ENCODE measurements at regions not wholly inside any gene's neighbourhood (a gene's known extent, or its start where the extent isn't known, plus 50 kb on each side); places are given as distances from the start of the nearest gene placed in this dataset.

DNA sequence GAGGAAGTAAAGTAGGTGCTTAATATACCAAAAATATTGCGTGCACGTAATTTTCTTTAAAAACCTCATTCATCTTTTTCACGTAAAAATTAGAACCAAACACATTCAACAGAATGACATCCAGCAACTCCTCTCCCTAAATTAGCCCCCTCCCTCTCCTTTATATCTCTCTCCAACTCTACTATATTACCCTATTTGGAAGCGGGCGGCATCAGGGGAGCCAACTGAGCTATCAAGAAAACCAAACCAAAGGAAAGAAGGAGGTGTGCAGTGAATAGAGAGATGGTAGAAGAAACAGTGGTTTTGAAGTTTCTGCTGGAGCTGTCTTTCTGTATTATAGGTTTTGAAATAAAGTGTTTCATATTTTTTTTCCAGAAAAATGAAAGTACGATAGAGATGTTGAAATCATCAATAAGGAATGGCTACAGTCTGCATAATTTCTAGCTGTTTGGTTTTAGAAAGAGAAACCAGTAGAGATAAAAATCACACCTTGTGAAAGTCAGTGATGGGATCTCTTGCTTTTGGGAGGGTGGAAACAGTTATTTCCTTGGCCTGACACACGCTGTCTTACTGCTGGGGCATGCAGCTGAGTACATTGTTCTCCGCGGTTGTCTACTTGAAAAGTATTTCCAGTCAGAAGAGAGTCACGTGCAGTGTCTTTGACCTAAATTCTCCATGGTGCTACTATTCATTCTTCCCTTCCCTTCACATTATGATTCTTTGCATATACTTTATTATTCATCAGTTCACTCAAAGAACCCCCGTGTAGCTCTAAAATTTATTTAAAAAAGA lies 94.1 kb upstream of the WDR17 start:
- peak overlapping the region; percentile 19; the same call in 1 of the 2 replicates for H3K4me2 ChIP-seq
- H3K27ac ChIP-seq (ENCODE audit: low read depth): no peak overlapping the region
- H3K4me1 ChIP-seq (ENCODE audit: insufficient read depth): peaks cover 36% of the 10 kb centered on the region
- Mint-ChIP-seq H3K4me1 (peaks cover 35% of the 10 kb centered on the region), H3K9me3 (peaks cover 13% of the 10 kb centered on the region; the same call in 2 of the 3 replicates), H3K27ac (peak overlapping the region; percentile 1), H3K27me3 (ENCODE audit: insufficient read depth, low read depth, poor library complexity) (peaks cover 2% of the 10 kb centered on the region), H3K36me3 (ENCODE audit: low read depth) (peaks cover 12% of the 10 kb centered on the region; the same call in 2 of the 3 replicates), H3K4me3 (peak overlapping the region; percentile 7; the same call in 1 of the 3 replicates)
- no peak overlapping the region for H2AFZ ChIP-seq
- TF ChIP-seq NANOG (IDR thresholded peaks at IDR 0.05; ENCODE audit: borderline replicate concordance) (no peak), CREB1 (CRISPR knock-in tag; IDR thresholded peaks at IDR 0.05; ENCODE audit: low read depth) (no peak), JUNB (IDR thresholded peaks at IDR 0.05; ENCODE audit: unreplicated experiment) (no peak), STAT1 (IDR thresholded peaks at IDR 0.05; ENCODE audit: unreplicated experiment) (no peak), POLR2AphosphoS5 (IDR thresholded peaks at IDR 0.05; ENCODE audit: low read depth) (no peak), EZH2phosphoT487 (IDR thresholded peaks at IDR 0.05; ENCODE audit: unreplicated experiment) (no peak), EZH2 (IDR thresholded peaks at IDR 0.05; ENCODE audit: low read depth, unreplicated experiment) (no peak), ZNF331 (CRISPR knock-in tag; IDR thresholded peaks at IDR 0.05; ENCODE audit: low read depth) (no peak), ZNF114 (CRISPR knock-in tag; IDR thresholded peaks at IDR 0.05) (no peak)
- TF ChIP-seq, protein P1, sequence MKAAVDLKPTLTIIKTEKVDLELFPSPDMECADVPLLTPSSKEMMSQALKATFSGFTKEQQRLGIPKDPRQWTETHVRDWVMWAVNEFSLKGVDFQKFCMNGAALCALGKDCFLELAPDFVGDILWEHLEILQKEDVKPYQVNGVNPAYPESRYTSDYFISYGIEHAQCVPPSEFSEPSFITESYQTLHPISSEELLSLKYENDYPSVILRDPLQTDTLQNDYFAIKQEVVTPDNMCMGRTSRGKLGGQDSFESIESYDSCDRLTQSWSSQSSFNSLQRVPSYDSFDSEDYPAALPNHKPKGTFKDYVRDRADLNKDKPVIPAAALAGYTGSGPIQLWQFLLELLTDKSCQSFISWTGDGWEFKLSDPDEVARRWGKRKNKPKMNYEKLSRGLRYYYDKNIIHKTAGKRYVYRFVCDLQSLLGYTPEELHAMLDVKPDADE (IDR thresholded peaks at IDR 0.05): no peak
- TF ChIP-seq, protein P2, sequence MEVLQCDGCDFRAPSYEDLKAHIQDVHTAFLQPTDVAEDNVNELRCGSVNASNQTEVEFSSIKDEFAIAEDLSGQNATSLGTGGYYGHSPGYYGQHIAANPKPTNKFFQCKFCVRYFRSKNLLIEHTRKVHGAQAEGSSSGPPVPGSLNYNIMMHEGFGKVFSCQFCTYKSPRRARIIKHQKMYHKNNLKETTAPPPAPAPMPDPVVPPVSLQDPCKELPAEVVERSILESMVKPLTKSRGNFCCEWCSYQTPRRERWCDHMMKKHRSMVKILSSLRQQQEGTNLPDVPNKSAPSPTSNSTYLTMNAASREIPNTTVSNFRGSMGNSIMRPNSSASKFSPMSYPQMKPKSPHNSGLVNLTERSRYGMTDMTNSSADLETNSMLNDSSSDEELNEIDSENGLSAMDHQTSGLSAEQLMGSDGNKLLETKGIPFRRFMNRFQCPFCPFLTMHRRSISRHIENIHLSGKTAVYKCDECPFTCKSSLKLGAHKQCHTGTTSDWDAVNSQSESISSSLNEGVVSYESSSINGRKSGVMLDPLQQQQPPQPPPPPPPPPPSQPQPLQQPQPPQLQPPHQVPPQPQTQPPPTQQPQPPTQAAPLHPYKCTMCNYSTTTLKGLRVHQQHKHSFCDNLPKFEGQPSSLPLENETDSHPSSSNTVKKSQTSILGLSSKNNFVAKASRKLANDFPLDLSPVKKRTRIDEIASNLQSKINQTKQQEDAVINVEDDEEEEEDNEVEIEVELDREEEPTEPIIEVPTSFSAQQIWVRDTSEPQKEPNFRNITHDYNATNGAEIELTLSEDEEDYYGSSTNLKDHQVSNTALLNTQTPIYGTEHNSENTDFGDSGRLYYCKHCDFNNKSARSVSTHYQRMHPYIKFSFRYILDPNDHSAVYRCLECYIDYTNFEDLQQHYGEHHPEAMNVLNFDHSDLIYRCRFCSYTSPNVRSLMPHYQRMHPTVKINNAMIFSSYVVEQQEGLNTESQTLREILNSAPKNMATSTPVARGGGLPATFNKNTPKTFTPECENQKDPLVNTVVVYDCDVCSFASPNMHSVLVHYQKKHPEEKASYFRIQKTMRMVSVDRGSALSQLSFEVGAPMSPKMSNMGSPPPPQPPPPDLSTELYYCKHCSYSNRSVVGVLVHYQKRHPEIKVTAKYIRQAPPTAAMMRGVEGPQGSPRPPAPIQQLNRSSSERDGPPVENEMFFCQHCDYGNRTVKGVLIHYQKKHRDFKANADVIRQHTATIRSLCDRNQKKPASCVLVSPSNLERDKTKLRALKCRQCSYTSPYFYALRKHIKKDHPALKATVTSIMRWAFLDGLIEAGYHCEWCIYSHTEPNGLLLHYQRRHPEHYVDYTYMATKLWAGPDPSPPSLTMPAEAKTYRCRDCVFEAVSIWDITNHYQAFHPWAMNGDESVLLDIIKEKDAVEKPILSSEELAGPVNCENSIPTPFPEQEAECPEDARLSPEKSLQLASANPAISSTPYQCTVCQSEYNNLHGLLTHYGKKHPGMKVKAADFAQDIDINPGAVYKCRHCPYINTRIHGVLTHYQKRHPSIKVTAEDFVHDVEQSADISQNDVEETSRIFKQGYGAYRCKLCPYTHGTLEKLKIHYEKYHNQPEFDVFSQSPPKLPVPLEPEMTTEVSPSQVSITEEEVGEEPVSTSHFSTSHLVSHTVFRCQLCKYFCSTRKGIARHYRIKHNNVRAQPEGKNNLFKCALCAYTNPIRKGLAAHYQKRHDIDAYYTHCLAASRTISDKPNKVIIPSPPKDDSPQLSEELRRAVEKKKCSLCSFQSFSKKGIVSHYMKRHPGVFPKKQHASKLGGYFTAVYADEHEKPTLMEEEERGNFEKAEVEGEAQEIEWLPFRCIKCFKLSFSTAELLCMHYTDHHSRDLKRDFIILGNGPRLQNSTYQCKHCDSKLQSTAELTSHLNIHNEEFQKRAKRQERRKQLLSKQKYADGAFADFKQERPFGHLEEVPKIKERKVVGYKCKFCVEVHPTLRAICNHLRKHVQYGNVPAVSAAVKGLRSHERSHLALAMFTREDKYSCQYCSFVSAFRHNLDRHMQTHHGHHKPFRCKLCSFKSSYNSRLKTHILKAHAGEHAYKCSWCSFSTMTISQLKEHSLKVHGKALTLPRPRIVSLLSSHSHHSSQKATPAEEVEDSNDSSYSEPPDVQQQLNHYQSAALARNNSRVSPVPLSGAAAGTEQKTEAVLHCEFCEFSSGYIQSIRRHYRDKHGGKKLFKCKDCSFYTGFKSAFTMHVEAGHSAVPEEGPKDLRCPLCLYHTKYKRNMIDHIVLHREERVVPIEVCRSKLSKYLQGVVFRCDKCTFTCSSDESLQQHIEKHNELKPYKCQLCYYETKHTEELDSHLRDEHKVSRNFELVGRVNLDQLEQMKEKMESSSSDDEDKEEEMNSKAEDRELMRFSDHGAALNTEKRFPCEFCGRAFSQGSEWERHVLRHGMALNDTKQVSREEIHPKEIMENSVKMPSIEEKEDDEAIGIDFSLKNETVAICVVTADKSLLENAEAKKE (CRISPR knock-in tag; IDR thresholded peaks at IDR 0.05): no peak
- TF ChIP-seq, protein P3, sequence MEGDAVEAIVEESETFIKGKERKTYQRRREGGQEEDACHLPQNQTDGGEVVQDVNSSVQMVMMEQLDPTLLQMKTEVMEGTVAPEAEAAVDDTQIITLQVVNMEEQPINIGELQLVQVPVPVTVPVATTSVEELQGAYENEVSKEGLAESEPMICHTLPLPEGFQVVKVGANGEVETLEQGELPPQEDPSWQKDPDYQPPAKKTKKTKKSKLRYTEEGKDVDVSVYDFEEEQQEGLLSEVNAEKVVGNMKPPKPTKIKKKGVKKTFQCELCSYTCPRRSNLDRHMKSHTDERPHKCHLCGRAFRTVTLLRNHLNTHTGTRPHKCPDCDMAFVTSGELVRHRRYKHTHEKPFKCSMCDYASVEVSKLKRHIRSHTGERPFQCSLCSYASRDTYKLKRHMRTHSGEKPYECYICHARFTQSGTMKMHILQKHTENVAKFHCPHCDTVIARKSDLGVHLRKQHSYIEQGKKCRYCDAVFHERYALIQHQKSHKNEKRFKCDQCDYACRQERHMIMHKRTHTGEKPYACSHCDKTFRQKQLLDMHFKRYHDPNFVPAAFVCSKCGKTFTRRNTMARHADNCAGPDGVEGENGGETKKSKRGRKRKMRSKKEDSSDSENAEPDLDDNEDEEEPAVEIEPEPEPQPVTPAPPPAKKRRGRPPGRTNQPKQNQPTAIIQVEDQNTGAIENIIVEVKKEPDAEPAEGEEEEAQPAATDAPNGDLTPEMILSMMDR (conservative IDR thresholded peaks at IDR 0.05; ENCODE audit: low read depth in 2 of 2): no peak
- TF ChIP-seq, protein P4, sequence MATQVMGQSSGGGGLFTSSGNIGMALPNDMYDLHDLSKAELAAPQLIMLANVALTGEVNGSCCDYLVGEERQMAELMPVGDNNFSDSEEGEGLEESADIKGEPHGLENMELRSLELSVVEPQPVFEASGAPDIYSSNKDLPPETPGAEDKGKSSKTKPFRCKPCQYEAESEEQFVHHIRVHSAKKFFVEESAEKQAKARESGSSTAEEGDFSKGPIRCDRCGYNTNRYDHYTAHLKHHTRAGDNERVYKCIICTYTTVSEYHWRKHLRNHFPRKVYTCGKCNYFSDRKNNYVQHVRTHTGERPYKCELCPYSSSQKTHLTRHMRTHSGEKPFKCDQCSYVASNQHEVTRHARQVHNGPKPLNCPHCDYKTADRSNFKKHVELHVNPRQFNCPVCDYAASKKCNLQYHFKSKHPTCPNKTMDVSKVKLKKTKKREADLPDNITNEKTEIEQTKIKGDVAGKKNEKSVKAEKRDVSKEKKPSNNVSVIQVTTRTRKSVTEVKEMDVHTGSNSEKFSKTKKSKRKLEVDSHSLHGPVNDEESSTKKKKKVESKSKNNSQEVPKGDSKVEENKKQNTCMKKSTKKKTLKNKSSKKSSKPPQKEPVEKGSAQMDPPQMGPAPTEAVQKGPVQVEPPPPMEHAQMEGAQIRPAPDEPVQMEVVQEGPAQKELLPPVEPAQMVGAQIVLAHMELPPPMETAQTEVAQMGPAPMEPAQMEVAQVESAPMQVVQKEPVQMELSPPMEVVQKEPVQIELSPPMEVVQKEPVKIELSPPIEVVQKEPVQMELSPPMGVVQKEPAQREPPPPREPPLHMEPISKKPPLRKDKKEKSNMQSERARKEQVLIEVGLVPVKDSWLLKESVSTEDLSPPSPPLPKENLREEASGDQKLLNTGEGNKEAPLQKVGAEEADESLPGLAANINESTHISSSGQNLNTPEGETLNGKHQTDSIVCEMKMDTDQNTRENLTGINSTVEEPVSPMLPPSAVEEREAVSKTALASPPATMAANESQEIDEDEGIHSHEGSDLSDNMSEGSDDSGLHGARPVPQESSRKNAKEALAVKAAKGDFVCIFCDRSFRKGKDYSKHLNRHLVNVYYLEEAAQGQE (IDR thresholded peaks at IDR 0.05; ENCODE audit: unreplicated experiment): no peak
- H3K9me2 ChIP-seq (ENCODE audit: insufficient read depth): no peaks in the 10 kb centered on the region
- H3K27me3 ChIP-seq (ENCODE audit: insufficient read depth): no peaks in the 10 kb centered on the region
- ATAC-seq (peak; percentile 81), DNase-seq (ENCODE audit: low spot score) (peak; percentile 34)
- H3K4me3 ChIP-seq: no peak overlapping the region
- no peaks in the 10 kb centered on the region for H3K79me2 ChIP-seq (replicated peaks; ENCODE audit: insufficient read depth)
- 0 out of 2 replicates have a peak, but pooled peaks cover 4% of the 10 kb centered on the region for H3K36me3 ChIP-seq (ENCODE audit: insufficient read depth)
- H4K20me1 ChIP-seq (replicated peaks; ENCODE audit: insufficient read depth): no peaks in the 10 kb centered on the region
- H3F3A ChIP-seq (replicated peaks; ENCODE audit: low read depth): no peaks in the 10 kb centered on the region
